ENCODE measurements at regions not wholly inside any gene's neighbourhood (a gene's known extent, or its start where the extent isn't known, plus 50 kb on each side); places are given as distances from the start of the nearest gene placed in this dataset.

GRCh38 chr4:185931986-185932385 lies 120.0 kb upstream of the SORBS2 start:
- peak overlapping the region in 1 of 2 donors; percentile 43 for H3K4me3 ChIP-seq (replicated peaks in 1 of 2; ENCODE audit: low read depth in 2 of 2, low read length in 2 of 2)
- peak in 1 of 2 donors; percentile 71 for DNase-seq (ENCODE audit: low read depth in 2 of 2)

GRCh38 chr4:185932491-185932890 lies 120.5 kb upstream of the SORBS2 start:
- peak overlapping the region in 1 of 2 donors; percentile 43 for H3K4me3 ChIP-seq (replicated peaks in 1 of 2; ENCODE audit: low read depth in 2 of 2, low read length in 2 of 2)
- TF ChIP-seq CTCF (IDR thresholded peaks at IDR 0.05; ENCODE audit: low read depth, low read length) = no peak
- DNase-seq (ENCODE audit: low read depth in 2 of 2) = peak; percentile 65 to 86

More at GRCh38 chr4:185931986-185932385, 120.0 kb upstream of the SORBS2 start:
- no peak for TF ChIP-seq CTCF (IDR thresholded peaks at IDR 0.05; ENCODE audit: low read depth, low read length)

GRCh38 chr4:185933078-185933581 lies 121.1 kb upstream of the SORBS2 start:
- H3K4me3 ChIP-seq (replicated peaks in 1 of 2; ENCODE audit: low read depth in 2 of 2, low read length in 2 of 2) = peak overlapping the region in 1 of 2 donors; percentile 43
- peak; percentile 20 to 98 for DNase-seq (ENCODE audit: low read depth in 2 of 2)
- TF ChIP-seq CTCF (IDR thresholded peaks at IDR 0.05; ENCODE audit: low read depth, low read length) = no peak

GRCh38 chr4:185936650-185937376 lies 124.8 kb upstream of the SORBS2 start:
- TF ChIP-seq CTCF (IDR thresholded peaks at IDR 0.05; ENCODE audit: low read depth, low read length) = no peak
- no peak for DNase-seq (ENCODE audit: low read depth in 2 of 2)
- no peak overlapping the region for H3K4me3 ChIP-seq (replicated peaks in 1 of 2; ENCODE audit: low read depth in 2 of 2, low read length in 2 of 2)

- TF ChIP-seq CTCF (IDR thresholded peaks at IDR 0.05; ENCODE audit: low read depth, low read length) = no peak
- no peak for DNase-seq (ENCODE audit: low read depth in 2 of 2)
- H3K4me3 ChIP-seq (replicated peaks in 1 of 2; ENCODE audit: low read depth in 2 of 2, low read length in 2 of 2) = no peak overlapping the region
These were observed 126.7 kb upstream of the SORBS2 start for GRCh38 chr4:185938654-185939053.

GRCh38 chr4:185941461-185941860 lies 127.5 kb upstream of the TLR3 start:
- peak; percentile 28 to 47 for DNase-seq (ENCODE audit: low read depth in 2 of 2)
- no peak overlapping the region for H3K4me3 ChIP-seq (replicated peaks in 1 of 2; ENCODE audit: low read depth in 2 of 2, low read length in 2 of 2)
- TF ChIP-seq CTCF (IDR thresholded peaks at IDR 0.05; ENCODE audit: low read depth, low read length) = no peak

All from cardiac fibroblast (primary cell).